Head of caudate nucleus (tissue), 42 donors: ENCODE measurements at regions not wholly inside any gene's neighbourhood (a gene's known extent, or its start where the extent isn't known, plus 50 kb on each side); places are given as distances from the start of the nearest gene placed in this dataset.

ENCODE experiments used
- DNase-seq, 42 donors: peaks; one replicate each; pipeline versions ENCODE4 v3.0.0 to v3.0.0-alpha.2; 2020 to 2021; ENCODE audit warnings: mixed read lengths in 7 of 42
- intact Hi-C: fragments of 100-400 bp; cut with DNase I; formaldehyde crosslinking; loops from one replicate; pipeline ENCODE4 v1.15.0; 2022

GRCh38 chr1:103854279-103854678, 104.6 kb downstream of the AMY1C start:
- intact Hi-C loops = no loop called here
- DNase-seq = no peak

GRCh38 chr1:103859721-103860120, 110.0 kb downstream of the AMY1C start:
- intact Hi-C loops = no loop called here
- no peak for DNase-seq

DNA sequence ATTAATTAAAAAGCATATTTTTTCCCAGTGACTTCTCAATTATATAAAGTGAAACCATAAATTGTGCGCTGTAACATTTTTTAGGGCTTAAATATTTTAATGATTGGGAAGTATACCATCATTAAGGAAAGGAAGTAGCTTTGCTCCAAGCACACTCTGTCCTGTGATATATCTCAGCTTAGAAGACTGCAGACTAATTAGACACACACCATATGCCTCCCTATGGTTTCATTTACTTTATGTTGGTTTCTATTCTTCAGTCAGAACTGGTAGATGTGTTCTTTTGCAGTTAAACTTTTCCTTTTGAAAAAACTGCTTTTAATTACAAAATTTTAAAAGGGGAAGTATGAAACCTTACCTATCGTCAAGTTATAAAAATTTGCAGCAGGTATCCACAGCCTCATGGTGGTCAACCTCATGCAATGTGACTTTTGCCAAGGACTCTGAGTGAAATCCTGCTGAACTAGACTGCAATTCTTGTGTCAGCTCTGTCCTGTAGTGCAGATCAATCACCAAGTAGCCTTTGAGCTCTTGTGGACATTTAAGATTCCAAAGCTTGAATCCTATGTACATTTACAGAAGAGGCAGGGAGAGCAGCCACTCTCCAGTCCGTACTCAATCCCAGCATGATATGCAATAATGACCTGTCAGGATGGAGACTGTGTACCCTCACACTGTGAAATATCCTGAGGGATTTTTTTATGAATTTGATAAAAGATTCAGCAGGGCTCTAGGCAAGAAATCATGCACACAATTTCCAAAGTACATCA, 149.1 kb downstream of the AMY1C start:
- no peak for DNase-seq

GRCh38 chr1:103900005-103900404, 150.3 kb downstream of the AMY1C start:
- intact Hi-C loops = no loop called here

More for the DNA sequence above, 149.1 kb downstream of the AMY1C start:
- intact Hi-C loops = no loop called here

DNA sequence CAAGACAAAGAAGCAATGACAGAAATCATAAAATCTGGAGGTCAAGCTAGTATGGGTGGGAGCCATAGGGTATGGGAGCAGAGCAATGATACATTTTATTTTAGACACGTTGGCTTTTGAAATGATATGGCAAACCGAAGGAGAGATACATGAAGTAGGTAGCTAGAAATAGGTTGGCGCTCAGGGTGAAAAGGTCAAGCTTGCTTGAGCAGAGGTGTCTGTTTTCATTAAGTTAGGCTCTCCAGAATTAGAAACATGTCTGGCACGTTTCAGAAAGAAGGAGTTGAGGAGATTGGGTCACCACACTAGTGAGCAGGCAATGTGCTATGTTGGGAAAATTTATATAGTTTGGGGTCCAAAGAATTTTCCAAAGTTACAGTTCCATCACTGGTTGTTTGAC, 151.4 kb downstream of the AMY1C start:
- intact Hi-C loops = no loop called here
- DNase-seq = no peak

More at GRCh38 chr1:103900005-103900404, 150.3 kb downstream of the AMY1C start:
- no peak for DNase-seq

GRCh38 chr1:103905363-103905762, 155.7 kb downstream of the AMY1C start:
- intact Hi-C loops = no loop called here
- DNase-seq = no peak

GRCh38 chr1:103911450-103911849, 161.8 kb downstream of the AMY1C start:
- DNase-seq = no peak

DNA sequence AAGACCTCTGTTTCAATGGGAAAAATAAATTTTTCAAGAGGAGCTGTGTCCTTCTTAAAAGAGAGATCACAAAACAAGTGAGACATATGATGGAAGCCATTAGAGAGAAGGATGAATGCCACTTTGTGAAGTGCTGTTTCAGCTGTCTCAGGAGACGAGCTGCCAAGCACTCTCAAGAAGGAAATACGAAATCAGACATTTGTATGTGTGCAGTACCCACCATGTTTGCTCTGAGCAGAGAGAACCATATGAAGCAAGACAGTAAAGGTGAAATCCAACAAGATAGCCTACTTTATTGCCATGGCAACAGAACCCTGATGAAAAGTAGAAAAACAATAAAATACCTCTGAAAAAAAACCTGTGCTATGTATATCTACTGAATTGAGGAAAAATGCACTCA, 168.1 kb downstream of the AMY1C start:
- intact Hi-C loops = no loop called here
- no peak for DNase-seq

More at GRCh38 chr1:103911450-103911849, 161.8 kb downstream of the AMY1C start:
- intact Hi-C loops = no loop called here

DNA sequence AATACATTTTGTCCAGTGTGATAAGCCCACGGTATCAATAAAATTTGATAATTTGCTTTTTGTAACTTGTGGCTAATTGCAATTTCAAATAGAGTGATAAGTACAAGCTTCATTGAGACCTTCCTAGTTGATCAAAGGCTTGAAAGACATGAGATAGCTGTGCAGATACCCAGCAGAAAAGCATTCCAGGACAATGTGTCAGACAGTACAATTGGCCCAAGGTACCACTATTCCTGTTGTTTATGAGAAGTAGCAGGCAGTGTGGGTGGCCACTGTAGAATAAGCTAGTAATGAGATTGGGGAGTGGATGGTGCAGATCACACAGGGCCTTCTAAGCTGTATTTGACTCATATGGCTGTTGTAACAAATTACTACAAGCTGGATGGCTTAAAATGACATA, 182.2 kb downstream of the AMY1C start:
- DNase-seq = no peak
- intact Hi-C loops = no loop called here

- no peak for DNase-seq
- intact Hi-C loops = no loop called here
These were observed 188.2 kb downstream of the AMY1C start for GRCh38 chr1:103937763-103938357.

GRCh38 chr1:103941086-103941485, 191.4 kb downstream of the AMY1C start:
- intact Hi-C loops = no loop called here
- DNase-seq = no peak

DNA sequence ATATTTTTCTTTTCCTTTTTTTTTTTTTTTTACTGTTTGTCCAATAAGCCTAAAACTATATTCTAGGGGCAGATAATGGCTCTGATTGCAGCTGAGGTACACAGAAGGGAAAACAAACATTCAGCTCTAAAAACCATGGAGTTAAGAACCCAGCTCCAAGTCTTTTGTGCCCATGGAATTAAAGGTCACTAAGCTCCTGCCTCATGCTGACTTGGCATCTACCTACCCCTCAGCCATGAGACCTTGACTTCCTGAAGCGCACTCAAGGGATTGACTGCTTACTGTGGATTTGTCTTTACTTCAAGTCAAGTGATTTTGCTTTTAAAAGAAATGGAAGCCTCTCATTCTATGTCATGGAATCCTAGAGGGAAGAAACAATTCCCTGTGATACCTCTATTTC, 192.3 kb downstream of the AMY1C start:
- no peak for DNase-seq
- intact Hi-C loops = no loop called here

DNA sequence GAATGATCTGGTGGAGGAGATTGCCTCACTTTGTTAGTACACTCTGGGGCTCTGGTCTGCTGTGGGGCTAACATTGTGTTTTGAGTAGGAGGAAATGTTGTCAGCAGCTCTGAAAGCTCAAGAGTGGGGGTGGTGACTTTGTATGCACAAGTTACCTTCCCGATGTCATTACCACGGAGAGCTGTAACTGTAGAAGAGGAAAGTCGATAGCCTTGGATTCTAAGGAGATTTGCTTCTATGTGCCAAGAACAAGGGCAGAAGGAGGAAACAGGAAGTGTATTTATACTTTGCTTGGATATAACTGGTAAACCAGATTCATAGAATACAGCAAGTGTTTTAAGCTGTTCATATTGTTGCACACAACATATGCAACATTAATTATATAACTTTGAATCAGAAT, 196.1 kb downstream of the AMY1C start:
- intact Hi-C loops = no loop called here
- no peak for DNase-seq

DNA sequence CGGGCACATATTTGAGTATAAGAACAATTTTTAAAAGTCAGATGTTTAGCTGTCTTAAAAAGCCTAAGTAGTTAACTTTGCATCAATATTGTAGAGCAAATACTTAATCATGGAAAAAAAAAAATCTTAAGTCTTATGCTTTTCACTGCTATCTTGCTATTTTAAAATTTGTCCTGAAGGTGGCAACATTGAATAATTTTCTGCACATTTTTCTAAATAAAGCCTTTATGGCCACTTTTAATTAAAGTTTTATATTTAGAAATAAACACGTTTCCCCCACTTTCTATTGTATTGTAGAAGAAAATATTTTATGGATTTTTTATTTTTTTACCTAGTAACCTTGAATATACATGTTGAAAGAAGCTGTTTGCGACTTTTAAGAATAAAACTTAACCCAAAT, 198.8 kb downstream of the AMY1C start:
- no peak for DNase-seq
- intact Hi-C loops = no loop called here

DNA sequence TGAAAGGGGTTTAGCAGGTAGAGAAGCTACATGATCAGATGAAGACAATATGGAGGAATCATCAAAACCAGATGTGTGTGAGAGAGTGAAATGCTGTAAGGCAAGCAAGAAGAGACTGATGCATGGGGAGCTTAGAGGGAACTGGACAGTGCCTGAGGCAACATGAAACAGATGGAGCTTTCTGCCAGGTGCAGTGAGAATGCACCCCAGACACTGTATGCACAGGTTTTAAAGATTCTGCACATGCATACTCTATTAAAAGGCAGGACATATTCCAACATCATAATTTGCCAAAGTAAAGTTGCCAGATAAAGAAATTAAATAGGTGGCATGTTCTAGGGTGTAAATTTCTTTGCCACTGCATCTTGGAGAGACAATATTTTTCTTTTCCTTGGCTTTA, 200.1 kb downstream of the AMY1C start:
- intact Hi-C loops = no loop called here
- DNase-seq = no peak

GRCh38 chr1:103953386-103953785, 203.7 kb downstream of the AMY1C start:
- intact Hi-C loops = no loop called here
- DNase-seq = no peak

DNA sequence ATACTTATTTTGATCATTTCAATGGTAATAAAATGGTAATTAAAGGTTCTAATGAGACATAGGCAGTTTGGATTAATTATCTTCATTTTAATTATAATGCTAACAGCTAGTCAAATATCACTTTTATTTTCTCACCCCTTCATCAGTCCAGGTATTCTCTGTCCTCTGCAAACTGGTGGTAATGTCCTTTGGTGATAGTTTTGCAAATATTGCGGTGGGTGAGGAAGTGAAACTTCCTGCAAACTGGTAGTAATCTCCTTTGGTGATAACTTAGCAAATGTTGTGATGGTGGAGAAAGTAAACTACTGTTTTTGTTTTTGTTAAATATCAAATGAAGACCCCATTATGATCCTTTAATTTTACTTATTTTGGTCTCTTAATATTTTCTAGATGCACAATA, 209.0 kb downstream of the AMY1C start:
- DNase-seq = no peak
- intact Hi-C loops = no loop called here

DNA sequence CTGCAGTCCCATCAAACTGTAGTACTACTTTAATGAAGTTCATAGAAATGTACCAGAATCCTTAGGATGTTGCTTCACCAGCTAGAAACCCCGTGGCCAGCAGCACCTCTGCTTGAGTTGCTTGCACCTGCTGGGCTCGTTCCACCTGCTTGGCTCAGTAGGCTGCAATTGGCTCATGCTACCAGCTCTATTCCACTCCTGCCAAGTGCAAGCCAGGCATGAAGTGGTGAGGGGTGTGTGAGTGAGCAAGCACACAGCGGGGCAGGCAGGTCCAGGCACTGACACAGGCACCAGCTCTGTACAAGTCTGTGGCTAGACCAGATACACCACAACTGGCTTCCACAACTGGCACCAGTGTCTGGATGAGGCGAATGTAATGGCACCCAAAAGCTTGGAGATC, 209.9 kb downstream of the AMY1C start:
- intact Hi-C loops = no loop called here
- no peak for DNase-seq

GRCh38 chr1:103960045-103960444, 210.3 kb downstream of the AMY1C start:
- DNase-seq = no peak
- intact Hi-C loops = no loop called here

DNA sequence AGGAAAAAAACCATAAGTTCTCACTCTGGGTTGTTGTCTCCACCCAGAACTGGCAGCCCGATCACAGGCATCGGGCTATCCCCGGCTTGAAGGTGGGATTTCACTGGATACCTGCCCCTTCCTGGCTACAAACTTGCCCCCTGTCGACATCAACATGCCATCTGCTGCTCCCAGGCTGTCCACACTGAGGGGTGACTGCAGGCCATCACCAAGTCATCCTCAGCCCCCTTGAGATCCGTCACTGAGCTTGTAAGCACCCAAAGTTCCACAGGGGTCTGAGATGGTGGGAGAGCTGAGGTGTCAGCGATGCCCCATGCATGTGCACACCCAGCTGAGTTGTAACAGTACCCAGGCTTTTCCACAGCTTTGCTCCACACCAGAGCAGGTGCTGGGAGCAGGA, 211.0 kb downstream of the AMY1C start:
- no peak for DNase-seq
- intact Hi-C loops = no loop called here

GRCh38 chr1:103986792-103987191, 237.1 kb downstream of the AMY1C start:
- intact Hi-C loops = no loop called here

More at GRCh38 chr1:103986792-103987191, 237.1 kb downstream of the AMY1C start:
- no peak for DNase-seq
